ENCODE measurements at regions not wholly inside any gene's neighbourhood (a gene's known extent, or its start where the extent isn't known, plus 50 kb on each side); places are given as distances from the start of the nearest gene placed in this dataset.

- ChIA-PET POLR2A (no interaction called here), CTCF (no interaction called here)
- H3K4me3 ChIP-seq (ENCODE audit: low read depth in 2 of 2, low read length in 2 of 2), result no peak overlapping the region
- intact Hi-C loops (cut with micrococcal nuclease; ENCODE audit: unreplicated experiment) (no loop called here), in situ Hi-C loops (cut with HindIII; ENCODE audit: low pct_unique_long_range_greater_than_20kb, low sequenced_read_pairs) (no loop called here)
- no peak for ATAC-seq
- TF ChIP-seq REST (IDR thresholded peaks at IDR 0.05; ENCODE audit: insufficient read depth in 1 of 2, low read depth in 2 of 2, low read length in 1 of 2) (no peak), POLR2AphosphoS5 (IDR thresholded peaks at IDR 0.05; ENCODE audit: low read depth, low read length) (no peak), SIN3A (IDR thresholded peaks at IDR 0.05; ENCODE audit: borderline replicate concordance, insufficient read depth, low read depth, low read length) (no peak), TCF7L2 (IDR thresholded peaks at IDR 0.05; ENCODE audit: low read depth, low read length) (no peak), CTCF (IDR thresholded peaks at IDR 0.05) (no peak)
- H3K36me3 ChIP-seq (ENCODE audit: control insufficient read depth, insufficient read depth, low read length), result no peaks in the 10 kb centered on the region
- H3K27ac ChIP-seq (ENCODE audit: low read length), result no peak overlapping the region
- H3K9me3 ChIP-seq (ENCODE audit: control insufficient read depth, insufficient read depth, low read depth, low read length), result no peaks in the 10 kb centered on the region
- BruUV-seq (replicated peaks), result no TSS peak
- DNase-seq (ENCODE audit: low read depth, low spot score), result no peak
- H3K4me1 ChIP-seq (ENCODE audit: control insufficient read depth, insufficient read depth, low read length), result no peaks in the 10 kb centered on the region
- no peaks in the 10 kb centered on the region for H3K27me3 ChIP-seq (ENCODE audit: control insufficient read depth, insufficient read depth, low read length)
Observed at GRCh38 chr1:197850918-197851317, 51.5 kb upstream of the C1orf53 start.

GRCh38 chr1:197850042-197850441 is 52.4 kb upstream of the C1orf53 start:
- Histone ChIP-seq H3K9me3 (ENCODE audit: control insufficient read depth, insufficient read depth, low read depth, low read length) (no peaks in the 10 kb centered on the region), H3K27me3 (ENCODE audit: control insufficient read depth, insufficient read depth, low read length) (no peaks in the 10 kb centered on the region), H3K36me3 (ENCODE audit: control insufficient read depth, insufficient read depth, low read length) (no peaks in the 10 kb centered on the region), H3K27ac (ENCODE audit: low read length) (no peak overlapping the region), H3K4me1 (ENCODE audit: control insufficient read depth, insufficient read depth, low read length) (no peaks in the 10 kb centered on the region), H3K4me3 (ENCODE audit: low read depth in 2 of 2, low read length in 2 of 2) (no peak overlapping the region)
- DNase-seq (ENCODE audit: low read depth, low spot score), result no peak
- ChIA-PET CTCF (no interaction called here), POLR2A (no interaction called here)
- no peak for TF ChIP-seq REST (IDR thresholded peaks at IDR 0.05; ENCODE audit: insufficient read depth in 1 of 2, low read depth in 2 of 2, low read length in 1 of 2)
- TF ChIP-seq TCF7L2 (IDR thresholded peaks at IDR 0.05; ENCODE audit: low read depth, low read length), result no peak
- TF ChIP-seq POLR2AphosphoS5 (IDR thresholded peaks at IDR 0.05; ENCODE audit: low read depth, low read length), result no peak
- no peak for TF ChIP-seq CTCF (IDR thresholded peaks at IDR 0.05)
- no peak for TF ChIP-seq SIN3A (IDR thresholded peaks at IDR 0.05; ENCODE audit: borderline replicate concordance, insufficient read depth, low read depth, low read length)
- intact Hi-C loops (cut with micrococcal nuclease; ENCODE audit: unreplicated experiment) (no loop called here), in situ Hi-C loops (cut with HindIII; ENCODE audit: low pct_unique_long_range_greater_than_20kb, low sequenced_read_pairs) (no loop called here)
- no peak for ATAC-seq
- no TSS peak for BruUV-seq (replicated peaks)
